HG02763 (cell line): ENCODE measurements at regions not wholly inside any gene's neighbourhood (a gene's known extent, or its start where the extent isn't known, plus 50 kb on each side); places are given as distances from the start of the nearest gene placed in this dataset.

ENCODE experiments used
- ATAC-seq: cut with Tn5 transposase; IDR thresholded peaks from one replicate; pipeline ENCODE4 v1.9.1; 2021; ENCODE audit warnings: mild to moderate bottlenecking, moderate library complexity; ENCODE audit not compliant: unreplicated experiment

DNA sequence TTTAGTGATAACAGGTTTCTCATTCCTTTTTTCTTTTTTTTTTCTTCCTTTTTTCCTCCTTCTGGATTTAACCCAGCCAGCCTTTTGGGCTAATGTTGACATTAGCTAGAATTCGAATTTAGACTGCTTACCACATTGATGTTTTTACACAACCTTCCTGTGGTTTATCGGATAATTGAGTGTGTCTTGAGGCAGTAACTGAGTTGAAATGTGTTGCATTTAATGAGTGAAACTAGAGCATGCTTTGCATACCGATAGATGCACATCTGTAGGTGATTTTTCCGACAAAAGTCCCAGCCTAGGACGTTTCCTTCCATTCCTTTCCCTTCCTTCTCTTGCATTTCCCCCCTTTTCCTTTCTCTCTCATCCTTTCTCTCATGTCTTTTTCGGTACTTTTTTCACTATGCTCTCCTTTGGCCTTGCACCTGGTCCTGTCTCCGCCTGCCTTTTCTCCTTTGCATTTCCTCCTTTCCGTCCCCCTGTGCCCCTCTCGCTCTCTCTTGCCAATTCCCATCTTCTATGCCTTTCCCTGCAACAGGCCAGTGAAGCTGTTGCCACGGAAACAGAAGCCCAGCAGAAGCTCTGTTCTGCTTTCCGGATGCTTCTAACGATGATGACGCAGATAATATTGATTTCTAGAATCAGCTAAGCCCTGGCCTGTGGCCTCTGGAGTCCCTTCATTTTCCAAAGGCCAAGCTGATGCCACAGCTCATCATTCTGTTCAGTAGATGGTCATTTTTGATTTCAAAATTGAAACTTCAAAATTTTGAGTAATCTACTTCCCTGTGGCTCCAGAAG lies 76.1 kb downstream of the SLC25A47 start:
- no peak for ATAC-seq

DNA sequence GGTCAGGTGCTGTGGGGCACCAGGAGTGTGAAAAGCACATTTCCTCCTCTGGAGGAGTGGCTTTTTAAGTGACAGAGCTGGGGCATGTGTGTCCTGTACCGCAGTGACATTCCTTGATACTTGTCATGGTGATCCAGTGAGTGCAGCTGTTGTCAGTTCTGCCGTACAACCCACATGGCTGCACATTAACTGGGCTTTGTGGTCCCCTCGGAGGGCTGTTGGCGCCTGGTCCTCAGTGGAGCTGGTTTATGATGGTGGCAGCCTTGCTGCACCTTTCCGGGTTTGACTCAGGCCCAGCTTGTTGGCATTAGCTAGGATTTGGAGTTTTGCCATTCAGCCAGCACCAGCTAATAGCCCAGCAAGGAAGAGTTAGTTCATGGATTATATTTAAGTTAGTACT lies 77.0 kb downstream of the SLC25A47 start:
- no peak for ATAC-seq

GRCh38 chr14:100401031-100401692 lies 78.0 kb downstream of the SLC25A47 start:
- ATAC-seq, result no peak

GRCh38 chr14:100401792-100402191 lies 78.7 kb downstream of the SLC25A47 start:
- no peak for ATAC-seq

DNA sequence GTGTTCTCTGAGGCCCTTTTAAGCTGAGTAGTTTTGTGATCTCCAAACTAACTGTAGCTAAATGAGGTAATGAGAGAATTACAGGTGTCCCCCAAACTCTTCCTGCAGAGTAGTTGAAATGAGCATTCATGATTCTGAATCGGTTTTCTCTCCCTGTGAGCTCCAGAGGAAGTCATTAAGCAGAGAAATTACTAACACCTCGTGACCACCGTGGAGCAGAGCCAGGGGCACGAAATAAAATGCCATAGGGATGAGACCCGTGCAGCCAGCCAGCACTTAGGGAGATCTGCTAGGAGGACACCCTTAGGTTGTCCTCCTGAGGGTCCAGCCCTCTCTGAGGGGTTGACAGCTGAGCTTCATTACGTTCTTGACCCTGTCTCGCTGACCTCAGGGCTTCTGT lies 79.5 kb downstream of the SLC25A47 start:
- no peak for ATAC-seq

DNA sequence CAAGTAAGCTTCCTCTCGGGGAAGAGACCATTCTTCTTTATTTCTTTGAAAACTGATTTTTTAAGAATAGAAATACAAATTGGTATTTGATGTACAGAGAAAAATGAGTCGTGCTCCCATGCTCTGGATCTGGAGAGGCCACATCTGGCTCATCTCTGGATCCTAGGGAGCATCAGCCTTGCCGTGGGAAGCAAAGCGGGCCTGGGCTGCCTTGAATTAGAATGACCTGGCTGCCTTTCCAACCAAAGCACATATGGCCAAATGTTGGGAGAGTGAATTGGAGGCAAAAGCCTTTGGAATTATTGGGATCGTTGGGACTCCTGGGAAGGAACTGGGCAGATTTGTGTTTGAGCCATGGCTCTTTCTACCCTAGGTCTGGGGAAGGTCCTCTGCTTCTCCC lies 80.0 kb downstream of the SLC25A47 start:
- ATAC-seq, result no peak

GRCh38 chr14:100403802-100404365 lies 80.7 kb downstream of the SLC25A47 start:
- ATAC-seq, result no peak

- ATAC-seq, result no peak
These were observed 81.3 kb downstream of the SLC25A47 start for GRCh38 chr14:100404419-100404818.

GRCh38 chr14:100405760-100406455 lies 82.8 kb downstream of the SLC25A47 start:
- ATAC-seq, result no peak

GRCh38 chr14:100406505-100407131 lies 83.5 kb downstream of the SLC25A47 start:
- ATAC-seq, result no peak

- ATAC-seq, result no peak
These were observed 84.4 kb downstream of the SLC25A47 start for GRCh38 chr14:100407376-100408102.

DNA sequence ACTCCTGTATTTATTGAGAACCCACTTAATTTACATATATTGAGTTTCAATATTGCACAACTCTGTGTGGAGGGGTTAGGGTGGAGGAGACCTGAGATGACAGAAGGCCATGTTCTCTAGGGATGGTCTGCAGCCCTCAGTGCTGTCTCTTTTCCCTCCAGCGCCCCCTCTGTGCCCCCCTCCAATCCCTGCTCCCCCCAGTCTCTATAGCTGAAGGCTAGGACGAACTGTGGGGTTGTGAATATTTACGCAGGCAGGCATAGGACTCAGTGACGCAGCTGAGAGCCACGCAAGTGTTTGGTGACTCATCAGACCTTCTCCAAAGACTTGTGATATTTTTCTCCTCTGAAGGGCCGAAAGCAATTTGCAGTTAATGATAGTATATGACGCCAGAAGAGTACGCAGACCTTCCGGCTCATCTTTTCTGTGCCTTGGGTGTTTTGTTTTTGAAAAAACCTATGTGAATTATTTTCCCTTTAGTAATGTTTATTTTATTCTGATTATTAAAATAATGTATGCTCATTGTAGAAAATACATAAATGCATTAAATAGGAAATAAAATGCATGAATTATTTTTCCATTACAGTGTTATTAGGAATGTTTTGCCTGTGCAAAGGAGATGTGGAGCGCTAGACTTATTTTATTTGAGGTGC lies 85.3 kb downstream of the SLC25A47 start:
- no peak for ATAC-seq

DNA sequence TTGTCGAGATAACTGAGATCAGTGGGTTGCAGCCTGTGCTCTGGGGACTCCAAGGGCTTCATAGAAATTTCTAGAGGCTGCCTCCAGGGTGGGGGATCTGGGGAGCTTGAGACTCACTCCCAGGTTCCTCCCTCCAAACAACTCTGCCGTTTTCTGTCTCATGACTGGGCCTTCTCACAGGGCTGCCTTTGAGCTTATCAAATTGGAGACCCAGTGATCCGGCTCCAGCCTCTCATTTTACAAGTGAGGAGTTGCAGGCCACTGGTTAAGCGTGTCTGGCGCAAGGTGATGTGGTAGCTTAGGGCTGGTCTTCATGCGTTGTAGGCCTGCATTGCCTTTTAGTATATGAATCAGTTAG lies 85.8 kb downstream of the SLC25A47 start:
- ATAC-seq, result no peak

- no peak for ATAC-seq
These were observed 86.5 kb downstream of the SLC25A47 start for GRCh38 chr14:100409651-100410050.

DNA sequence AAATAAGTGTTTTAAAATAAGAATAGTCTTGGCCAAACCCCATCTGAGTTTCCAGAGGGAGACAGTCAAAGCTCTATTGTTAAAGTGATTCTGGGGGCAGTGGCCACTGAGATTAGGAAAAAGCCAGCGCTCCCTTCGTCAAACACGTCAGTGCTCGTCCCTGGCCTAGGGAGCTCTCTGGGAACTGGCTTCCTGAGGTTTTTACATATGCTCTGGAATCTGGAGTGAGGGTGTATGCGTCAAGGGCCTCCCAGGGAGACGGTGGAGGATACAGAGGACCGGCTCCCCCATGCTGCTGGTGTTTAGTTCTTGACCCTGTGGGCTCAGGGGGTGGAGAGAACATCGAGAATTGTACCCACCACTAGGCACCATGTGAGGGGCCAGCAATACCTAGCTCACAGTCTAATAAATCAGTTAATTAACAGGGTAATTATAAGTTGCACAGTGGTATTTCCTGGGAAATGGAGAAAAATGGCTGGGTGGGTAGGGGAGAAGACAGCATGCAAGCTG lies 87.0 kb downstream of the SLC25A47 start:
- ATAC-seq, result no peak

DNA sequence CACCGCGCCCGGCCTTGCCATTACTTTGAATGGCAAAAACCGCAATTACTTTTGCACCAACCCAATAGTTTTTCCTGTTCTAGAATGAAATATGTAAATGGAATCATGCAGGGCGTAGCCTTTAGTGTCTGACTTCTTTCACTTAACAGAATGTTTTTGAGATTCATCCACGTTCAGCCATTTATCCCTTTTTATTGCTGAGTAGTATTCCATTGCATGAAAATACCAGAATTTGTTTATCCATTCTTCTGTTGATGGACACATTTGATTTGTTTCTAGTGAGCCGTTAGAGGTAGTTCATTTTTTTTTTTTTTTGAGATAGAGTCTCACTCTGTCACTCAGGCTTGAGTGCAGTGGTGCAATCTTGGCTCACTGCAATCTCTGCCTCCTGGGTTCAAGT lies 90.6 kb downstream of the SLC25A47 start:
- ATAC-seq, result no peak

DNA sequence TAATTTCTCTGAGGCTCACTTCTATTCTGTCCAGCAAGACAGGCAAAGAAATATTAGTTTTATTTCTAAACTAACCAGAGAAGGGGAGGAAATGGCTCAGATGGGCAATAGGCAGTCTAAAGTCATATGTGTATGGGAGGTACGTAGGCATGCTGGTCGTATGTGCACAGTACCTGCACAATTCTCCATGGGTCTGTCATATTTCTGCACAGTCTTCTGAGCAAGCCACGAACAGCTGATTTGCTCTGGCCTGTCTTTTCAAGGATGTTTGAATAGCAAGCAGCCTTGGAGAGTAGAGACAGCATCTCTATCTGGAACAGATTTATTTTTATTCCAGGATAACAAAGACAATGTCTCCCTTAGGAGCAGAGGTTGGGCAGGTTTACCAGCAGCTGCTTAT lies 92.1 kb downstream of the SLC25A47 start:
- ATAC-seq, result no peak

GRCh38 chr14:100416081-100416680 lies 93.0 kb downstream of the SLC25A47 start:
- no peak for ATAC-seq
